ENCODE measurements at regions not wholly inside any gene's neighbourhood (a gene's known extent, or its start where the extent isn't known, plus 50 kb on each side); places are given as distances from the start of the nearest gene placed in this dataset.

GRCh38 chr6:78611886-78612480, 255.4 kb upstream of the IRAK1BP1 start:
- TF ChIP-seq CTCF (IDR thresholded peaks at IDR 0.05; ENCODE audit: insufficient read depth, low read length), result peak; percentile 67
- H3K4me3 ChIP-seq (ENCODE audit: low read depth, low read length), result no peak overlapping the region
- peak; percentile 41 for DNase-seq (ENCODE audit: low read depth)

GRCh38 chr6:78614961-78615360, 252.4 kb upstream of the IRAK1BP1 start:
- no peak for DNase-seq (ENCODE audit: low read depth)
- TF ChIP-seq CTCF (IDR thresholded peaks at IDR 0.05; ENCODE audit: insufficient read depth, low read length), result no peak
- H3K4me3 ChIP-seq (ENCODE audit: low read depth, low read length), result no peak overlapping the region

- no peak overlapping the region for H3K4me3 ChIP-seq (ENCODE audit: low read depth, low read length)
- no peak for TF ChIP-seq CTCF (IDR thresholded peaks at IDR 0.05; ENCODE audit: insufficient read depth, low read length)
- no peak for DNase-seq (ENCODE audit: low read depth)
Measured at GRCh38 chr6:78615430-78615904, 251.9 kb upstream of the IRAK1BP1 start.

- TF ChIP-seq CTCF (IDR thresholded peaks at IDR 0.05; ENCODE audit: insufficient read depth, low read length), result no peak
- peak; percentile 76 for DNase-seq (ENCODE audit: low read depth)
Measured at GRCh38 chr6:78618970-78619369, 248.4 kb upstream of the IRAK1BP1 start.

GRCh38 chr6:78623554-78623953, 243.8 kb upstream of the IRAK1BP1 start:
- H3K4me3 ChIP-seq (ENCODE audit: low read depth, low read length), result no peak overlapping the region
- DNase-seq (ENCODE audit: low read depth), result no peak
- no peak for TF ChIP-seq CTCF (IDR thresholded peaks at IDR 0.05; ENCODE audit: insufficient read depth, low read length)

More at GRCh38 chr6:78618970-78619369, 248.4 kb upstream of the IRAK1BP1 start:
- no peak overlapping the region for H3K4me3 ChIP-seq (ENCODE audit: low read depth, low read length)

GRCh38 chr6:78629154-78629721, 238.1 kb upstream of the IRAK1BP1 start:
- DNase-seq (ENCODE audit: low read depth), result peak; percentile 32

More at GRCh38 chr6:78629154-78629721, 238.1 kb upstream of the IRAK1BP1 start:
- no peak for TF ChIP-seq CTCF (IDR thresholded peaks at IDR 0.05; ENCODE audit: insufficient read depth, low read length)
- H3K4me3 ChIP-seq (ENCODE audit: low read depth, low read length), result peak overlapping the region; percentile 49

Measured in fibroblast of the aortic adventitia (primary cell).